SK-N-SH treated with all-trans-retinoic acid at 6 μM for 48 hours (cell line): ENCODE measurements at regions not wholly inside any gene's neighbourhood (a gene's known extent, or its start where the extent isn't known, plus 50 kb on each side); places are given as distances from the start of the nearest gene placed in this dataset.

ENCODE experiments used
- ATAC-seq: fragments of 200-7000 bp; cut with Tn5 transposase; 3 replicates; pipeline ENCODE4 v1.9.1; 2020; ENCODE audit warnings: mild to moderate bottlenecking, moderate library complexity
- ARNTL ChIP-seq: fragments of 450-650 bp; formaldehyde crosslinking; IDR thresholded peaks from 2 replicates; pipeline ENCODE4 v1.5.0; 2020; ENCODE audit warnings: low read depth, mild to moderate bottlenecking, moderate library complexity, borderline replicate concordance
- CREB5 ChIP-seq: fragments of 250-450 bp; sonication (Bioruptor Pico); IDR thresholded peaks from 2 replicates; pipeline ENCODE4 v1.5.1; 2020; ENCODE audit warnings: low read depth, mild to moderate bottlenecking, moderate library complexity
- CSDC2 ChIP-seq: fragments of 250-450 bp; sonication (Bioruptor Pico); IDR thresholded peaks from 2 replicates; pipeline ENCODE4 v1.5.0; 2020; ENCODE audit warnings: mild to moderate bottlenecking, moderate library complexity
- CSRNP3 ChIP-seq: fragments of 250-450 bp; sonication (Bioruptor Pico); IDR thresholded peaks from 2 replicates; pipeline ENCODE4 v1.5.1; 2021; ENCODE audit warnings: mild to moderate bottlenecking, moderate library complexity
- ESRRG ChIP-seq: fragments of 250-450 bp; sonication (Bioruptor Pico); IDR thresholded peaks from 2 replicates; pipeline ENCODE4 v1.6.1; 2021; ENCODE audit warnings: mild to moderate bottlenecking
- GLIS3 ChIP-seq: fragments of 250-450 bp; sonication (Bioruptor Pico); IDR thresholded peaks from 2 replicates; pipeline ENCODE4 v1.5.0; 2020; ENCODE audit warnings: mild to moderate bottlenecking, moderate library complexity
- ISL1 ChIP-seq: fragments of 250-450 bp; sonication (Bioruptor Pico); IDR thresholded peaks from 2 replicates; pipeline ENCODE4 v2.1.2; 2022; ENCODE audit warnings: mild to moderate bottlenecking, moderate library complexity
- OSR1 ChIP-seq: fragments of 250-450 bp; sonication (Bioruptor Pico); IDR thresholded peaks from 2 replicates; pipeline ENCODE4 v1.8.0; 2022; ENCODE audit warnings: moderate library complexity, mild to moderate bottlenecking, inconsistent platforms
- PATZ1 ChIP-seq: fragments of 250-450 bp; sonication (Bioruptor Pico); IDR thresholded peaks from 2 replicates; pipeline ENCODE4 v1.8.0; 2020; ENCODE audit warnings: mild to moderate bottlenecking, moderate library complexity, borderline replicate concordance
- PPARA ChIP-seq: fragments of 250-450 bp; sonication (Bioruptor Pico); IDR thresholded peaks from 2 replicates; pipeline ENCODE4 v1.5.0; 2020; ENCODE audit warnings: mild to moderate bottlenecking, borderline replicate concordance
- SNAI2 ChIP-seq: fragments of 250-450 bp; sonication (Bioruptor Pico); IDR thresholded peaks from 2 replicates; pipeline ENCODE4 v1.5.0; 2020; ENCODE audit warnings: mild to moderate bottlenecking, moderate library complexity
- TCF4 ChIP-seq: fragments of 250-450 bp; sonication (Bioruptor Pico); IDR thresholded peaks from 2 replicates; pipeline ENCODE4 v1.8.0; 2021; ENCODE audit warnings: mild to moderate bottlenecking, moderate library complexity, borderline replicate concordance
- TOX ChIP-seq: fragments of 250-450 bp; sonication (Bioruptor Pico); IDR thresholded peaks from 2 replicates; pipeline ENCODE4 v1.8.0; 2021; ENCODE audit warnings: mild to moderate bottlenecking, moderate library complexity, borderline replicate concordance
- ZC3H10 ChIP-seq: fragments of 250-450 bp; sonication (Bioruptor Pico); IDR thresholded peaks from 2 replicates; pipeline ENCODE4 v1.5.1; 2021; ENCODE audit warnings: mild to moderate bottlenecking, moderate library complexity
- ZFP3 ChIP-seq: fragments of 250-450 bp; sonication (Bioruptor Pico); IDR thresholded peaks from 2 replicates; pipeline ENCODE4 v1.5.0; 2020; ENCODE audit warnings: mild to moderate bottlenecking, moderate library complexity
- ZFP30 ChIP-seq: fragments of 450-650 bp; formaldehyde crosslinking; IDR thresholded peaks from 2 replicates; pipeline ENCODE4 v1.5.0; 2022; ENCODE audit warnings: mild to moderate bottlenecking, moderate library complexity
- ZNF565 ChIP-seq: fragments of 450-650 bp; formaldehyde crosslinking; conservative IDR thresholded peaks from 2 replicates; pipeline ENCODE4 v1.5.0; 2020; ENCODE audit warnings: low read depth, mild to moderate bottlenecking, moderate library complexity
- ZNF70 ChIP-seq: fragments of 450-650 bp; formaldehyde crosslinking; IDR thresholded peaks from 2 replicates; pipeline ENCODE4 v1.5.0; 2020; ENCODE audit warnings: mild to moderate bottlenecking, moderate library complexity
- ZNF8 ChIP-seq: fragments of 450-650 bp; formaldehyde crosslinking; IDR thresholded peaks from 2 replicates; pipeline ENCODE4 v1.5.0; 2020; ENCODE audit warnings: mild to moderate bottlenecking, moderate library complexity
- TF ChIP-seq, protein P1 (sequence below): fragments of 250-450 bp; sonication (Bioruptor Pico); IDR thresholded peaks from 2 replicates; pipeline ENCODE4 v1.8.0; 2021; ENCODE audit warnings: low read depth, mild to moderate bottlenecking, moderate library complexity, borderline replicate concordance
- TF ChIP-seq, protein P2 (sequence below): fragments of 250-450 bp; sonication (Bioruptor Pico); IDR thresholded peaks from 2 replicates; pipeline ENCODE4 v1.5.0; 2020; ENCODE audit warnings: mild to moderate bottlenecking, moderate library complexity

DNA sequence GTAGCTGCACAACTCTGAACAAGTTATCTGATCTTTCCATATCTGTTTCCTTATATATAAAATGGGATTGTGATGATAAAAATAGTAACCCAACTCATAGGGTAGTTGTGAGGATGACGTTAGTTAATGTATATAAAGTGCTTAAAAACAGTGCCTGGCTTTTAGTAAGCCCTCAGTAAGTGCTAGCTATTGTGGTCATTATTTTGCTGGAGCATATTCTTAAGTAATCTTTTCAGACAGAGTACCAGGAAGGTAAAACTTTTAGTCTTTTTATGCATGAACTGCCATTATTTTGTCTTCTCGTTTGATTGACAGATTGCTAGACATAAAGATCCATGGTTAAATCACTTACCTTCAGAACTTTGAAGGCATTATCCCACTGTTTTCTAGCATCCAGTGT is 62.5 kb upstream of the SIM2 start:
- no peak for ATAC-seq
- no peak for TF ChIP-seq ZNF70
- TF ChIP-seq ARNTL (CRISPR knock-in tag), result no peak
- TF ChIP-seq PPARA (CRISPR knock-in tag), result no peak
- TF ChIP-seq ESRRG (CRISPR knock-in tag), result no peak
- TF ChIP-seq, protein P1, sequence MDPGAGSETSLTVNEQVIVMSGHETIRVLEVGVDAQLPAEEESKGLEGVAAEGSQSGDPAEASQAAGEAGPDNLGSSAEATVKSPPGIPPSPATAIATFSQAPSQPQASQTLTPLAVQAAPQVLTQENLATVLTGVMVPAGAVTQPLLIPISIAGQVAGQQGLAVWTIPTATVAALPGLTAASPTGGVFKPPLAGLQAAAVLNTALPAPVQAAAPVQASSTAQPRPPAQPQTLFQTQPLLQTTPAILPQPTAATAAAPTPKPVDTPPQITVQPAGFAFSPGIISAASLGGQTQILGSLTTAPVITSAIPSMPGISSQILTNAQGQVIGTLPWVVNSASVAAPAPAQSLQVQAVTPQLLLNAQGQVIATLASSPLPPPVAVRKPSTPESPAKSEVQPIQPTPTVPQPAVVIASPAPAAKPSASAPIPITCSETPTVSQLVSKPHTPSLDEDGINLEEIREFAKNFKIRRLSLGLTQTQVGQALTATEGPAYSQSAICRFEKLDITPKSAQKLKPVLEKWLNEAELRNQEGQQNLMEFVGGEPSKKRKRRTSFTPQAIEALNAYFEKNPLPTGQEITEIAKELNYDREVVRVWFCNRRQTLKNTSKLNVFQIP (CRISPR knock-in tag), result no peak
- no peak for TF ChIP-seq ZFP30 (CRISPR knock-in tag)
- no peak for TF ChIP-seq CREB5
- TF ChIP-seq ZFP3 (CRISPR knock-in tag), result no peak
- no peak for TF ChIP-seq TCF4 (CRISPR knock-in tag)
- no peak for TF ChIP-seq PATZ1 (CRISPR knock-in tag)
- TF ChIP-seq GLIS3 (CRISPR knock-in tag), result no peak
- no peak for TF ChIP-seq SNAI2 (CRISPR knock-in tag)

DNA sequence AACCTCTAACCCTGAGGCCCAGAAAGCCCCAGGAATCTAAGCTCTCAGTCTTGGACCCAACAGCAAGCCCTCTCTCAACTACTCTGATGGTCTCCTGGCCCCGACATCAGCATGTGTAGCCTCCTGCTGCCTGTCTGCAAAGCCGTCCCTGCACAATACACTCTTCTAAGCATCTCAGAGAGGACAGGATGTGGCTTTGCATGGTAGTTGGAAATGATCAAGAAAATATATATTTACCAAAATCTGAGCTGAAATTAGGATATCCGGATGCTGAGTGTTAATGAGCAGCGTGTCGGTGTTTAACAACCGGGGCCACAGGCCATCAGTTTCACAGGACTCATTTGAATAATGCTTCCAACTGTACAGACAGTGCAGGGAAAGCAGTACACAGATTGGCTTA is 59.1 kb upstream of the SIM2 start:
- TF ChIP-seq CSDC2 (CRISPR knock-in tag) (no peak), ZFP30 (CRISPR knock-in tag) (no peak), ZC3H10 (CRISPR knock-in tag) (no peak), ZNF70 (no peak), TOX (no peak), ESRRG (CRISPR knock-in tag) (no peak), ISL1 (CRISPR knock-in tag) (no peak), SNAI2 (CRISPR knock-in tag) (no peak)
- ATAC-seq, result no peak

GRCh38 chr21:36640174-36640720 is 58.7 kb upstream of the SIM2 start:
- no peak for ATAC-seq

More at GRCh38 chr21:36640174-36640720, 58.7 kb upstream of the SIM2 start:
- TF ChIP-seq TOX (no peak), TCF4 (CRISPR knock-in tag) (no peak), CREB5 (no peak), OSR1 (CRISPR knock-in tag) (no peak), ZFP30 (CRISPR knock-in tag) (no peak), ZNF8 (no peak), PPARA (CRISPR knock-in tag) (no peak), ZNF70 (no peak), CSDC2 (CRISPR knock-in tag) (no peak), ZNF565 (CRISPR knock-in tag) (no peak), ESRRG (CRISPR knock-in tag) (no peak), CSRNP3 (CRISPR knock-in tag) (no peak), SNAI2 (CRISPR knock-in tag) (no peak), GLIS3 (CRISPR knock-in tag) (no peak), ZFP3 (CRISPR knock-in tag) (no peak)
- TF ChIP-seq, protein P1 (CRISPR knock-in tag), result no peak
- TF ChIP-seq, protein P2, sequence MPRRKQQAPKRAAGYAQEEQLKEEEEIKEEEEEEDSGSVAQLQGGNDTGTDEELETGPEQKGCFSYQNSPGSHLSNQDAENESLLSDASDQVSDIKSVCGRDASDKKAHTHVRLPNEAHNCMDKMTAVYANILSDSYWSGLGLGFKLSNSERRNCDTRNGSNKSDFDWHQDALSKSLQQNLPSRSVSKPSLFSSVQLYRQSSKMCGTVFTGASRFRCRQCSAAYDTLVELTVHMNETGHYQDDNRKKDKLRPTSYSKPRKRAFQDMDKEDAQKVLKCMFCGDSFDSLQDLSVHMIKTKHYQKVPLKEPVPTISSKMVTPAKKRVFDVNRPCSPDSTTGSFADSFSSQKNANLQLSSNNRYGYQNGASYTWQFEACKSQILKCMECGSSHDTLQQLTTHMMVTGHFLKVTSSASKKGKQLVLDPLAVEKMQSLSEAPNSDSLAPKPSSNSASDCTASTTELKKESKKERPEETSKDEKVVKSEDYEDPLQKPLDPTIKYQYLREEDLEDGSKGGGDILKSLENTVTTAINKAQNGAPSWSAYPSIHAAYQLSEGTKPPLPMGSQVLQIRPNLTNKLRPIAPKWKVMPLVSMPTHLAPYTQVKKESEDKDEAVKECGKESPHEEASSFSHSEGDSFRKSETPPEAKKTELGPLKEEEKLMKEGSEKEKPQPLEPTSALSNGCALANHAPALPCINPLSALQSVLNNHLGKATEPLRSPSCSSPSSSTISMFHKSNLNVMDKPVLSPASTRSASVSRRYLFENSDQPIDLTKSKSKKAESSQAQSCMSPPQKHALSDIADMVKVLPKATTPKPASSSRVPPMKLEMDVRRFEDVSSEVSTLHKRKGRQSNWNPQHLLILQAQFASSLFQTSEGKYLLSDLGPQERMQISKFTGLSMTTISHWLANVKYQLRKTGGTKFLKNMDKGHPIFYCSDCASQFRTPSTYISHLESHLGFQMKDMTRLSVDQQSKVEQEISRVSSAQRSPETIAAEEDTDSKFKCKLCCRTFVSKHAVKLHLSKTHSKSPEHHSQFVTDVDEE, result no peak
